Tibial nerve (tissue), 4 donors: ENCODE measurements at regions not wholly inside any gene's neighbourhood (a gene's known extent, or its start where the extent isn't known, plus 50 kb on each side); places are given as distances from the start of the nearest gene placed in this dataset.

Experiments
- EP300 ChIP-seq, 2 donors: sonication (generic); formaldehyde crosslinking; IDR thresholded peaks; one replicate each; pipeline ENCODE4 v1.6.1; 2017; ENCODE audit warnings: antibody characterized with exemption in 2 of 2, mild to moderate bottlenecking in 1 of 2
- TF ChIP-seq, protein P1 (sequence below), 5 experiments: fragments of 200-600 bp in 3 of 5; fragments of 450-650 bp in 2 of 5; sonication (generic) in 3 of 5; IDR thresholded peaks; one replicate each; pipeline ENCODE4 v1.5.1; 2016 to 2019; ENCODE audit warnings: antibody characterized with exemption in 5 of 5, mild to moderate bottlenecking in 3 of 5, moderate library complexity in 2 of 5

DNA sequence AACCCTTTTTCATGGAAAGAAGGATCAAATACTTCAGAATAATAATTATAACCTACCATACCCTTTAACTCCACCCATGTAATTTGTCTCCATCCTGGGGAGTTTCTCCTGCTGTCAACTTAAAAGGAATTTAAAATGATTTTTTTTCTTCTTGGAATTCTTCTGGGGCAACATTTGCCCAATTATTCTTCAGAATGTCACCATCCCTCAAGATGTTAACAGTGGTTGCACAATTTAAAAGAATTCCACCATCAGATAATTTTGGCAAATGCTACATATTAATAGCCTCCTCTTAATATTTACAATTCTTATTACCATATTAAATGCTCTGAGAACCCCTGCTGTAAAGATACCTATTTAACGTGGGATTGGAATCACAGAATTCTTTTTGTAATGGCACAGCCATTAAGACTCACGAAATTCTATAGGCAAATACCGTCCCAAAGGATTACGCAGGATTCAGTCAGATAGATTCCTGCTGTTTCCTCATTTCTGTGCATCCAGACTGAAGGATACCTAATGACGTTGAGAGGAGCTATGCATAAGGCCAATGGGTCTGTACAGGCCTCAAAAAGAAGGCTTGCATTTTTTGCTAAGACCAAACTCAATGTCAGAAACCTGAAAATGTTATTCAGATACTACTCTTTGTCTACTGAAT lies 177.5 kb downstream of the DAD1 start:
- TF ChIP-seq, protein P1, sequence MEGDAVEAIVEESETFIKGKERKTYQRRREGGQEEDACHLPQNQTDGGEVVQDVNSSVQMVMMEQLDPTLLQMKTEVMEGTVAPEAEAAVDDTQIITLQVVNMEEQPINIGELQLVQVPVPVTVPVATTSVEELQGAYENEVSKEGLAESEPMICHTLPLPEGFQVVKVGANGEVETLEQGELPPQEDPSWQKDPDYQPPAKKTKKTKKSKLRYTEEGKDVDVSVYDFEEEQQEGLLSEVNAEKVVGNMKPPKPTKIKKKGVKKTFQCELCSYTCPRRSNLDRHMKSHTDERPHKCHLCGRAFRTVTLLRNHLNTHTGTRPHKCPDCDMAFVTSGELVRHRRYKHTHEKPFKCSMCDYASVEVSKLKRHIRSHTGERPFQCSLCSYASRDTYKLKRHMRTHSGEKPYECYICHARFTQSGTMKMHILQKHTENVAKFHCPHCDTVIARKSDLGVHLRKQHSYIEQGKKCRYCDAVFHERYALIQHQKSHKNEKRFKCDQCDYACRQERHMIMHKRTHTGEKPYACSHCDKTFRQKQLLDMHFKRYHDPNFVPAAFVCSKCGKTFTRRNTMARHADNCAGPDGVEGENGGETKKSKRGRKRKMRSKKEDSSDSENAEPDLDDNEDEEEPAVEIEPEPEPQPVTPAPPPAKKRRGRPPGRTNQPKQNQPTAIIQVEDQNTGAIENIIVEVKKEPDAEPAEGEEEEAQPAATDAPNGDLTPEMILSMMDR (IDR thresholded peaks at IDR 0.05), result no peak
- TF ChIP-seq EP300 (IDR thresholded peaks at IDR 0.05), result no peak
